AML-193 (cell line): ENCODE measurements at regions not wholly inside any gene's neighbourhood (a gene's known extent, or its start where the extent isn't known, plus 50 kb on each side); places are given as distances from the start of the nearest gene placed in this dataset.
A peak's percentile ranks its signal among the peaks of the same experiment; 100 is the strongest.
"Not testable (repeated sequence)": the region's sequence is repeated elsewhere in the genome, so short reads cannot be mapped to it uniquely, and the experiment has no call there.

Source experiments
- DNase-seq, 2 experiments: peaks; one replicate each; lab custom pipeline; 2025; lab: John Stamatoyannopoulos, UW

GRCh38 chr4:106524772-106525171 lies 156.2 kb upstream of the GIMD1 start:
- DNase-seq, result not testable (repeated sequence)

GRCh38 chr4:106522839-106523238 lies 154.3 kb upstream of the GIMD1 start:
- no peak for DNase-seq

GRCh38 chr4:106512706-106513105 lies 144.1 kb upstream of the GIMD1 start:
- no peak for DNase-seq

GRCh38 chr4:106507440-106507839 lies 138.9 kb upstream of the GIMD1 start:
- no peak for DNase-seq

GRCh38 chr4:106503116-106504050 lies 134.8 kb upstream of the GIMD1 start:
- DNase-seq, result peak in 1 of 2 experiments; percentile 22

GRCh38 chr4:106502106-106502699 lies 133.6 kb upstream of the GIMD1 start:
- DNase-seq, result peak; percentile 48 to 59

- no peak for DNase-seq
Measured at GRCh38 chr4:106497271-106497670, 128.7 kb upstream of the GIMD1 start.

GRCh38 chr4:106496061-106496460 lies 127.5 kb upstream of the GIMD1 start:
- DNase-seq, result no peak

GRCh38 chr4:106495476-106495875 lies 126.9 kb upstream of the GIMD1 start:
- no peak for DNase-seq

- DNase-seq, result no peak
Measured at GRCh38 chr4:106494066-106494465, 125.5 kb upstream of the GIMD1 start.

- no peak for DNase-seq
Measured at GRCh38 chr4:106493086-106493485, 124.5 kb upstream of the GIMD1 start.

- no peak for DNase-seq
Measured at GRCh38 chr4:106486533-106486932, 118.0 kb upstream of the GIMD1 start.

- no peak for DNase-seq
Measured at GRCh38 chr4:106481801-106482200, 113.2 kb upstream of the GIMD1 start.

- DNase-seq, result no peak
Measured at GRCh38 chr4:106478152-106478551, 109.6 kb upstream of the GIMD1 start.

GRCh38 chr4:106476741-106477140 lies 108.2 kb upstream of the GIMD1 start:
- no peak for DNase-seq

- no peak for DNase-seq
Measured at GRCh38 chr4:106473515-106473914, 104.9 kb upstream of the GIMD1 start.

GRCh38 chr4:106471151-106471550 lies 102.6 kb upstream of the GIMD1 start:
- no peak for DNase-seq

- no peak for DNase-seq
Measured at GRCh38 chr4:106463622-106464021, 95.0 kb upstream of the GIMD1 start.

GRCh38 chr4:106454581-106454980 lies 86.0 kb upstream of the GIMD1 start:
- DNase-seq, result no peak

- DNase-seq, result no peak
Measured at GRCh38 chr4:106454021-106454420, 85.4 kb upstream of the GIMD1 start.

GRCh38 chr4:106451091-106451490 lies 82.5 kb upstream of the GIMD1 start:
- DNase-seq, result no peak

- DNase-seq, result no peak
Measured at GRCh38 chr4:106450249-106450648, 81.7 kb upstream of the GIMD1 start.

GRCh38 chr4:106444557-106444956 lies 76.0 kb upstream of the GIMD1 start:
- no peak for DNase-seq
